HL-60/S4 (cell line): ENCODE measurements at regions not wholly inside any gene's neighbourhood (a gene's known extent, or its start where the extent isn't known, plus 50 kb on each side); places are given as distances from the start of the nearest gene placed in this dataset.

Source experiments
- in situ Hi-C: fragments of 300-500 bp; cut with MboI; formaldehyde crosslinking; loops from 2 replicates; pipeline ENCODE4 v1.14.3; 2022; ENCODE audit warnings: low sequenced_read_pairs

- in situ Hi-C loops = no loop called here
These were observed 109.1 kb upstream of the RPS23 start for GRCh38 chr5:82387001-82387818.

GRCh38 chr5:82386576-82386975 lies 108.4 kb upstream of the RPS23 start:
- in situ Hi-C loops = no loop called here

DNA sequence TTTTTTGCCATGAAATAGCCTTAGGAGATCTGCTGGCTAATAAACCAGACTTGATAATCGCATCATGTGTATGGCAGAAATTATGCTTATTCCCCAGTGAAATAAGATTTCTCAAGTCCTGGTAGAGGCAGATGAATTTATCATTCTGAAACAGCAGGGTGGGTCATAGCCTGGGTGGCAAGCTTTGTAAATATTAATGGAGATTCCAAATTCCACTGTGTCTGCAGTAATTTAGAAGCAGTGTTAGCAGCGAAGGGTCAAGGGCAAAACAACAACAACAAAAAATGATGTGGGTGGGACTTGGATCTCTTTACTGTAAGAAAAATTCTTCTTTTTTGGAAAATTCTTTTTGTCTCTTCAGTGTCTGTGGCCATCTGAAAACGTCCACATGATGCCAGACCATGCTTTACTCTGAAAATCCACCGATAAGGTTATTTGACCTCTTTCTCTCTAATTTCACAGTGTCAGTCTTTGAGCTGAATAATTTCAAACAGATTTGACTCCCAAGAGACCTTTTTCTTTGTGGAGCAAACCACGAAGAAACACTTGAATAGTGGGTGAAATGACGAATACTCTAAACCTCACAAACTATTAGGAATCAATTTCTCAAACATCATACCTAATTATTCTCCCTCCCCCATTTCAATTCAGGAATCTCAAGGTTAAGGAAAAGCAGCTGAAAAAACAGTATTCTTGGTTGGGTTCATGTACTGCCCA lies 106.0 kb upstream of the RPS23 start:
- in situ Hi-C loops = no loop called here

GRCh38 chr5:82381591-82381990 lies 103.4 kb upstream of the RPS23 start:
- in situ Hi-C loops = no loop called here

DNA sequence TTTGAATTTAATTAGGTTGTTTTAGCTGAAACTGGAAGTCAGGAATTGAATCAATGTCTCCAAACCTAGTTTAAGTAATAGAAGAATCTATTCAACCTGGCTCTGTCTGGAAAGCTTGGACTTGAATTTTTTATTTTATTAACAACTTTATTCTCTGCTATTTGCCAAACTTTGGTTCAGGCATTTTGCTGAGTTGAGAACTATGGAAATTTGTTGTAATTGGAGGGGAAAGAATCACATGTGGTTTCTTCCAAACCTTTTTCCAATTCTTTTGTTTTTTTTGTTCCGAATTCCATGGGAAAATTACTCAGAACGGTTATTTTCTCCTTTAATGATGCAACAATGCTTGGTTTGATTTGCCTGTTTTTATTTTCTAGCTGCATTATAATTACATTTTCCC lies 98.2 kb upstream of the RPS23 start:
- in situ Hi-C loops = no loop called here

GRCh38 chr5:82375488-82376244 lies 97.5 kb upstream of the RPS23 start:
- in situ Hi-C loops = no loop called here

- in situ Hi-C loops = no loop called here
These were observed 96.5 kb upstream of the RPS23 start for GRCh38 chr5:82374637-82375036.

- in situ Hi-C loops = no loop called here
These were observed 89.8 kb upstream of the RPS23 start for GRCh38 chr5:82367930-82368329.

DNA sequence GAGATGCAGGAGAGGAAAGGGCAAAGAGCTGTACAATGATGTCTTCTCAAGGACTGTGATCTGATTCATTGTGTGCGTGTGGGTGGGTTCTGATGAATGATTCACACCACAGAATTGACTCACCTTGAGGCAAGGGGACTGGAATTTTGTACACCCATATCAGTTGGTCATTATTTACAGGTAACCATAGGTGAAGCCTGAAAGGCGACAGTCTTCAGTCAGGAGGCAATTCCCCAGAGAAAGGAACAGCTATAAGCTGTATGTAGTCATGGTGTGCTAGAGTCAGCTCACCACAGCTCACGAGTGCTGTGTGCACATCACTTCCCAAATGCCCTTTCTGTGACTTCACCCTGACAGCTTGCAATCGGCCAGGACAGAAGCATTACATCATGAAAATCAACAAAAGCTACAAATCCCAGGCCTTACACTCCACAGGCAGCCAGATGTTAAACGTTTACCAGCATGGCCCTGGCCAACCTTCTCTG lies 87.6 kb upstream of the RPS23 start:
- in situ Hi-C loops = no loop called here

DNA sequence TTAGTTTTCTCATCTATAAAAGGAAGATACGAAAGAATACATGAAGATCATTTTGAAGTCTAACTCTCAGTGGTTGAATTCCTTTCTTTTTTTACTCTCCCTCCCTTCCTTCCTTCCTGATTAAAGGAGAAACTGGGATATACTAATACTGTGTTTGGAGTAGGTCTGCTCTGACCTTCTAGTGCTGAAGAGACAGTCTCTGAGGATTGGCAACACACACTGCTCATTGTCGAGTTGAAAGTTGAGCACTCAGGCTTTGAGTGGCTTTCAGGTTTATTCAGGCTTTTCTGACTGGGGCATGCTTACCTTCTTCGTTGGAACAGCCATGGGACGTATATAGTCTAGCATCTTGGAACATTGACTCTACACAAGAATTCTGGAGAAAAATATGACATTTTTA lies 86.9 kb upstream of the RPS23 start:
- in situ Hi-C loops = no loop called here

- in situ Hi-C loops = no loop called here
These were observed 86.3 kb upstream of the RPS23 start for GRCh38 chr5:82364497-82364896.

- in situ Hi-C loops = no loop called here
These were observed 85.4 kb upstream of the RPS23 start for GRCh38 chr5:82363524-82363923.

DNA sequence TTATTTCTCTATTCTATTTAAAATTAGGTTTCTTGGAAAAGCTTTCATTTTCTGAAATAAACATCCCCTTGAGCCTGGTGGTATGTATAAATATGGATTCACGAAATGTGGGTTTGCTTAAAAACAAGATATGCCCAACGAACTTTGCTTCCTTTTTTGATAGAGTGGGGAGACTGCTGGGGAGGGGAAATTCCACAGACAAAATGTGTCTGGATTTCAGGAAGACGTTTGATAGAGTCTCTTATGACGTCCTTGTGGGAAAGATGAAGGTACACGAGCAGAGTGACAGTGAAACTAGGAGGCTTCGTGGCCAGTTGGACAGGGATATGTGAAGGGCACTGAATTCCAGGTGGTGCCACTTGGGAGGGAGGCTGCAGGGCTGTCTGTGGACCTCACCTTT lies 84.5 kb upstream of the RPS23 start:
- in situ Hi-C loops = no loop called here

DNA sequence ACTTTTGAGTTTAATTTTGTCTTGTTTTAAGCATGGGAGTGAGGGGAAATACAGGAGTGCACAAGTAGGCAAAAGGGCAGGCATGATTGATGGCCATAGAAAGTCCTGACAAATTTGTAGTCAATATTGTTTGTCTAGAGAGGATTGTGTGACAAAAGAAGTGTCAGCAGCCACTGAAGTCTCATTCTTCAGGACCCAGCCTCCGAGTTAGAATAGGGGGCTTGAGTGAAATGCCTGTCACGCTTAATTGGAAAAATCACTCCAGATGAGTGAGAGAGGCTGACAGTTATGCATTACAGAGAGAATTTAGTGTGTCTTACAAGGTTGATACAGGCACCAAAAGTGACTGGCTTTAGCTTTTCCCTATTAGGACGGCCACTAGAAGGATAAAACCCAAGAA lies 81.9 kb upstream of the RPS23 start:
- in situ Hi-C loops = no loop called here

DNA sequence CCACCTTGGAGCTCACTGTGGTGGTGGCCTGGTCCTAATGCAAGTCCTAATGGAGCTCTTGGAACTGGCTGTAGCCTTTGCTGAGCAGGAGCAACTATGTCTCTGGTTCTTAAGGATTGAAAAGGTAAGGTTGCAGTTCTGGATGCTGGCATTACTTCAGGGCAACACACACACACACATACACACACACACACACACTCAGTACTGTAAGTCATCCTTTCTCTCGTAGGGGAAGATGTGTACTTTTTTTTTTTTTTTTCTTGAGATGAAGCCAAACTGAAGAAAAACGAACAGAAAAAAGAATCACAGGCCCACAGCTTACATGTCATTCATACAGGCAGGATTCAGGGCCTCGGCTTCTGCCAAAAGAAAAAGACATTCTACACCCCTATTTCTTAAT lies 81.1 kb upstream of the RPS23 start:
- in situ Hi-C loops = no loop called here

DNA sequence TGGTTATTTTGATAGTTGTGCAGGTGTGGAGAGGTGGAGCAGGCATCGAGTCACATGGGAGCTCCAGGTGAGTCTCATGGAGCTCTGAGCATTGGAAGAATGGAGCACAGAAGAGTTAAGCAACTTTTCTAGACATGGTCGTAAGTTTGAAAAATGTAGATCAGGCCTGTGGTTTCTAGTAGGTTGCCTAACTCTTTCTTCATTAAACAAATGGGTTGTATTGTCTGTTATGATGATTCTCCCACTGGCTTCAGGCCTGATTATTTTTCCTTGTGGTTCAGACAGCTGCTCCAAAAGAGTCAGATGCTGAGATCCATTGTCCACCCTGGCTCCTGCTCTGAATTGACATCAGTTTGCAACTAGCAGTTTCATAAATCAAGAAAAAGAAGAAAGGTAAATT lies 80.3 kb upstream of the RPS23 start:
- in situ Hi-C loops = no loop called here

DNA sequence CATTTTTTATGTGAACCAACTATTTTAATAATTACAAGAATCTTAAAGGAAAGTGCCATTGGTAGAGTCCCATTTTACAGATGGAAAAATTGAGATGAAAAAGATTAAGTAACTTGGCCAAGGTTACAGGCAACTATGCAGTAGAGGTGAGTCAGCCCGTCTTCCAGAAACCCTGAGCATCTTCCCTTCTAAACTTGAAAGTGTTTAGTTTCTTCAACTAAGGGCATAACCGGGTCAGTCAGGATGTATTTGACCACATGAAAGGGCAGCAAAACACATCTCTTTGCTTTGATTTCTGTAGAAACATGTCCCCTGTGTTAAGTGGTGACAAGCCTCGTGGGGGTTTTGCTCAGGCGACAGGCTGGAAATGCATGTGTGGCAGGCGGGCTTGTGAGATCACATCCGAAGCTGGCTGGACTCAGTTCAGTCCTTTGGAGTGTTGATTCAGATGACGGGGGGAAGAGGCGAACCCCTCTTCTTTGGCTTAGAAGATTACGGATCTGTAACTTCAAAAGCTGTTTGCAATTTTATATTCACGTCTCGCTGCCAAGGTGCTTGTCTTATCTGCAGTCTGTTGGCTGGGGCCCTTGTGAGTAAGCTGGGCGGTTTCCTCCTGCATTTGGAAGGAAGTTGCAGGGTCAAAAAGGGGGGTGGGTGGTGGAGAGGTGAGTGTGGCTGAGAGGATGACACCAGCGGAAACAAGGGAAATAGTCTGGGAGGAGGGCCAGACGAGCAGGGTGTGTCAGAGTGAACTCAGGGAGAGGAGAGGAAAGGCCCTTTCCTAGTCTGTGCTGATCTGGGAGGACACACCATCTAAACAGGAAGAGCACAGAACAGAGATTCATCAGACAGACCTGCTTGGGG lies 78.9 kb upstream of the RPS23 start:
- in situ Hi-C loops = no loop called here

- in situ Hi-C loops = no loop called here
These were observed 77.9 kb upstream of the RPS23 start for GRCh38 chr5:82356021-82356420.

DNA sequence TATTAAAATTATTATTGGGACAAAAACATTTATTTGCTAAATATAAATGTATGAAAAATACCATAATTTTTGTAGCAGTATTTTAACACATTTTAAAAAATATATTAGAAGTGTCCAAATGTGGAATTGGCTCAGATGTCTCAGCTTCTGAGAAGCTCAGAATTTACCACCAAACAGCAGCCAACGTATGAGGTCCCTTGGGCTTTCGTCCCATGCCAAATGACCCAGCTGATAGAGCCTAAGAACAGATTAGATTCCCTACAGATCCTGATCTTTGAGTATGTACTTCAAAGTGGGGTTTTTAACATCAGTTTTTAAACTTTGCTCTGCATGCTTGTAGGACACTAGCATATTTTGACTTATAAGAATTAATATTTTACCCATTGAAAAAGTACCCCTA lies 77.3 kb upstream of the RPS23 start:
- in situ Hi-C loops = no loop called here

GRCh38 chr5:82355053-82355452 lies 76.9 kb upstream of the RPS23 start:
- in situ Hi-C loops = no loop called here

GRCh38 chr5:82354543-82354942 lies 76.4 kb upstream of the RPS23 start:
- in situ Hi-C loops = no loop called here
